Mesendoderm (in vitro differentiated cells): ENCODE measurements at regions not wholly inside any gene's neighbourhood (a gene's known extent, or its start where the extent isn't known, plus 50 kb on each side); places are given as distances from the start of the nearest gene placed in this dataset.
"Not testable (repeated sequence)": the region's sequence is repeated elsewhere in the genome, so short reads cannot be mapped to it uniquely, and the experiment has no call there.

Experiments
- DNase-seq: peaks from one replicate; pipeline ENCODE4 v3.0.0; 2013
- H2AK5ac ChIP-seq: 2 replicates; pipeline ENCODE4 v1.6.1; 2013; ENCODE audit warnings: low read length, inconsistent platforms
- H2BK120ac ChIP-seq: 2 replicates; pipeline ENCODE4 v1.6.1; 2013; ENCODE audit warnings: low read depth, mild to moderate bottlenecking, low read length, moderate library complexity, mixed read lengths
- H2BK15ac ChIP-seq: replicated peaks from 2 replicates; pipeline ENCODE4 v1.6.1; 2013; ENCODE audit warnings: low read depth, mild to moderate bottlenecking, moderate library complexity
- H2BK5ac ChIP-seq: 2 replicates; pipeline ENCODE4 v1.6.1; 2013; ENCODE audit warnings: low read length, inconsistent platforms
- H3K18ac ChIP-seq: 2 replicates; pipeline ENCODE4 v1.6.1; 2013; ENCODE audit warnings: mild to moderate bottlenecking, low read length, mixed read lengths
- H3K23ac ChIP-seq: one replicate; pipeline ENCODE4 v1.6.1; 2013; ENCODE audit warnings: low read length
- H3K27ac ChIP-seq: 2 replicates; pipeline ENCODE4 v1.5.1; 2013; ENCODE audit warnings: low read depth, mild to moderate bottlenecking, inconsistent platforms, low read length, moderate library complexity
- H3K27me3 ChIP-seq: 2 replicates; pipeline ENCODE4 v1.6.1; 2013; ENCODE audit warnings: low read length, control low read depth, mild to moderate bottlenecking, inconsistent platforms; ENCODE audit not compliant: insufficient read depth, poor library complexity
- H3K36me3 ChIP-seq: 2 replicates; pipeline ENCODE4 v1.6.1; 2013; ENCODE audit warnings: low read length, inconsistent platforms; ENCODE audit not compliant: control insufficient read depth, insufficient read depth
- H3K4ac ChIP-seq: one replicate; pipeline ENCODE4 v1.6.1; 2013; ENCODE audit warnings: low read depth, mild to moderate bottlenecking, low read length, moderate library complexity
- H3K4me1 ChIP-seq: 2 replicates; pipeline ENCODE4 v1.6.1; 2013; ENCODE audit warnings: low read depth, low read length, inconsistent platforms; ENCODE audit not compliant: control insufficient read depth
- H3K4me2 ChIP-seq: 2 replicates; pipeline ENCODE4 v1.6.1; 2013; ENCODE audit warnings: low read length
- H3K4me3 ChIP-seq: 2 replicates; pipeline ENCODE4 v1.5.1; 2013; ENCODE audit warnings: mild to moderate bottlenecking, low read length
- H3K56ac ChIP-seq: one replicate; pipeline ENCODE4 v1.6.1; 2013; ENCODE audit warnings: low read length
- H3K79me1 ChIP-seq: 2 replicates; pipeline ENCODE4 v1.6.1; 2013; ENCODE audit warnings: low read length, inconsistent platforms
- H3K79me2 ChIP-seq: 2 replicates; pipeline ENCODE4 v1.6.1; 2013; ENCODE audit warnings: mild to moderate bottlenecking, low read length; ENCODE audit not compliant: control insufficient read depth, insufficient read depth
- H3K9ac ChIP-seq: 2 replicates; pipeline ENCODE4 v1.6.1; 2013; ENCODE audit warnings: low read length, inconsistent platforms
- H4K5ac ChIP-seq: one replicate; pipeline ENCODE4 v1.6.1; 2013; ENCODE audit warnings: low read length
- H4K8ac ChIP-seq: one replicate; pipeline ENCODE4 v1.6.1; 2013; ENCODE audit warnings: low read depth, mild to moderate bottlenecking, control low read depth, low read length, moderate library complexity
- WGBS: extraction: QIAGEN DNeasy Blood & Tissue Kit; methylation state at CpG from one replicate; pipeline ENCODE4 v1.1.7; 2013; ENCODE audit warnings: low lambda C conversion rate, missing lambda C conversion rate; ENCODE audit not compliant: insufficient coverage; ENCODE audit errors: extremely low coverage; 5-methylcytosine and 5-hydroxymethylcytosine counted together

DNA sequence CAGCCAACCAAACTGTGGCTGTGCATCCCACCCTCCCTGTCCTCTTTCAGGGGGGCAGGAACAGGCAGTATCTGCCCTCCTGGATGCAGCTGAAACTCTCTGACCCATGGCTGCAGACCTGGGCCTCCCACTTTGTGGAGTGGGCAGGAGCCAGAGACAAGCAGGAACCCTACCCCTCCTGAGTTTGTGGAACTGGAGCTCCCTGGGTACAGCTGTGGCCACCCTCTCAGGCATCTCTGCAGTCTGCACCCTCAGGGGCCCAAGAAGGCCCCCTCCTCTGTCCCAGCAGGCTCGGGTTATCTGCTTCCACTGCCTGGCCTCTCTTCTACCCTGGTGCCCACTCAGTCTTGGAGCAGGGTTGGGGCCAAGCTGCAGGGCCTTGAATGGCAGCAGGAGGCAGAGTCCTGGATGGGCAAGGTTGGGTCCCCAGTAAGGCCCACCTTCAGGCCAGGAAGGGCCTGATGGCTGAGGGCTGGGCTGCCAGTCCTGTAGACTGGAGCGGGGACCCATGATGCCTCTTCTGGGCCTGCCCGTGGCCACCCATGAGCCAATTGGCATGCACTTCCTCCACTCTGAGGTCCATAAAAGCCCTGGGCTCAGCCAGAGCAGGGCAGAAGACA, 619.9 kb downstream of the KIF4B start:
- Histone ChIP-seq H3K36me3 (no peaks in the 10 kb centered on the region), H3K56ac (no peak overlapping the region), H3K4me1 (no peaks in the 10 kb centered on the region), H3K79me2 (no peaks in the 10 kb centered on the region), H3K27ac (no peak overlapping the region), H3K9ac (no peak overlapping the region), H2AK5ac (no peak overlapping the region), H4K8ac (no peak overlapping the region), H3K18ac (no peak overlapping the region), H3K23ac (no peak overlapping the region), H3K4ac (no peak overlapping the region), H3K4me2 (no peak overlapping the region), H3K79me1 (no peaks in the 10 kb centered on the region), H3K27me3 (no peaks in the 10 kb centered on the region), H4K5ac (no peak overlapping the region), H2BK5ac (no peak overlapping the region), H2BK120ac (no peak overlapping the region), H2BK15ac (no peak overlapping the region), H3K4me3 (no peak overlapping the region)
- no peak for DNase-seq
- WGBS: no CpG with 5 or more reads among the region's 3 CpGs

DNA sequence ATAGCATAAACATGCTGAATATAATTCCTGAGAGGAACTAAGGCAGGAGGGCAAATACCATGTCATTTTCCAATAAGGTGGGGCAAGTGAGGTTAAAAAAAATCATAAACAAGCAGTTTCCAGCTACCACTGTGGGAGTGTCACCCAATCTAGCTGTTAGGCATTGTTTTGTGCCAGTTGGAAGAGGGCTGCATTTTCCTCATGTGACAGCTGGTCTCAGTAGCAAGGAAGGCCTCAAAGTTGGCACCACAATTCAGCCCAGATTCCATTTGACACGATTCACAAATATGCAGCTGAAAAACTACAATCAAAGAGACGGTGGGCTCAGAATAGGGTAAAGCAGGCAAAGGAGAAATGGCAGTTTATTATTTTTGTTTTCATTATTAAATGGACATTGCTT, 636.1 kb downstream of the KIF4B start:
- no peak overlapping the region for H2BK5ac ChIP-seq
- H3K4me3 ChIP-seq: no peak overlapping the region
- H2BK120ac ChIP-seq: no peak overlapping the region
- H3K79me2 ChIP-seq: no peaks in the 10 kb centered on the region
- no peak overlapping the region for H2BK15ac ChIP-seq
- no peak overlapping the region for H3K56ac ChIP-seq
- H4K5ac ChIP-seq: no peak overlapping the region
- no peaks in the 10 kb centered on the region for H3K27me3 ChIP-seq
- H3K36me3 ChIP-seq: no peaks in the 10 kb centered on the region
- no peak overlapping the region for H3K4me2 ChIP-seq
- H3K4ac ChIP-seq: no peak overlapping the region
- H3K18ac ChIP-seq: no peak overlapping the region
- no peaks in the 10 kb centered on the region for H3K79me1 ChIP-seq
- H2AK5ac ChIP-seq: no peak overlapping the region
- WGBS: no CpG with 5 or more reads among the region's 2 CpGs
- H3K23ac ChIP-seq: no peak overlapping the region
- no peak overlapping the region for H4K8ac ChIP-seq
- H3K9ac ChIP-seq: no peak overlapping the region
- no peak overlapping the region for H3K27ac ChIP-seq
- no peak for DNase-seq
- no peaks in the 10 kb centered on the region for H3K4me1 ChIP-seq

DNA sequence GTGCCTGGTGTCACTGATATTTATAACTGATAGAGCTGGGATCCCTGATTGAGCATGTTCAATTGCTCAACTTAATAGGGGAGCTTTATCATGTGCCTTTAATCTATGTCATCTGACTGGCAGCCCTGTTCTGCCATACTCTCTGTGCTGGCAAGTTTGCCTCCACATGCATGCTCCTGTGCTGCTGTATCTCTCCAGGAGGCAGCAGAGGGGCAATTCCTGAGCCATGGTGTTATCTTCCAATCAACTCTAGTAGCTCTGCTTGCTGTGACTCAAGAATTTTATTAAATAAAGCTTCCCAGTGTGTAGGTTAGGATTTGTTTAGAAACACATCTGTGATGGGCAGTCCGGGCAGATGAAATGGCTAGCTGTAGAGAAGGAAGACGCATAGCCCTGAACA, 642.0 kb downstream of the KIF4B start:
- Histone ChIP-seq H3K27ac (no peak overlapping the region), H3K4me3 (no peak overlapping the region), H3K27me3 (no peaks in the 10 kb centered on the region), H2AK5ac (no peak overlapping the region), H3K4me2 (no peak overlapping the region), H2BK120ac (no peak overlapping the region), H4K5ac (no peak overlapping the region), H2BK5ac (no peak overlapping the region), H3K4ac (no peak overlapping the region), H4K8ac (no peak overlapping the region), H3K79me1 (no peaks in the 10 kb centered on the region), H3K4me1 (no peaks in the 10 kb centered on the region), H3K36me3 (no peaks in the 10 kb centered on the region), H3K9ac (no peak overlapping the region), H2BK15ac (no peak overlapping the region), H3K18ac (no peak overlapping the region), H3K23ac (no peak overlapping the region), H3K56ac (no peak overlapping the region), H3K79me2 (no peaks in the 10 kb centered on the region)
- DNase-seq: peak; percentile 50
- no CpG with 5 or more reads among the region's 2 CpGs for WGBS

DNA sequence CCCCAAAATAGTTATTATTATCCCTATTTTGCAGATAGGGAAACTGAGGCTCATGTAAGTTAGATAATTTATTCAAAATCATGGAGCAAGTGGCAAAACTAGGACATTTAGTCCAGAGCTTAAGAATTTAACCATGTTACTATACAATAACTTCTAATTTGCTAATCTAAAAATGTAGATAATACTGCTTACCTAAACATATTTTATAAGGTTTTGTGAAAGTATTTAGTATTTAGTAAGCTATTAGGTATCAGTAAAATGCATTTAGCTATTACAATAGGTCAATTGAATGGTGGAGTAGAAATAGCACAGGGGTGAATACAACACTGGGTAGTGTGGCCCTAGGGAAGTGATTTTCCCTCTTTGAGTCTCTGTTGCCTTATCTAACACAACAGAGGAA, 648.3 kb downstream of the KIF4B start:
- Histone ChIP-seq H3K79me1 (no peaks in the 10 kb centered on the region), H2BK5ac (no peak overlapping the region), H3K27me3 (no peaks in the 10 kb centered on the region), H3K36me3 (no peaks in the 10 kb centered on the region), H3K56ac (no peak overlapping the region), H2BK120ac (no peak overlapping the region), H3K4me1 (no peaks in the 10 kb centered on the region), H3K4ac (no peak overlapping the region), H4K5ac (no peak overlapping the region), H3K27ac (no peak overlapping the region), H3K4me2 (no peak overlapping the region), H3K18ac (no peak overlapping the region), H2AK5ac (no peak overlapping the region), H4K8ac (no peak overlapping the region), H3K9ac (no peak overlapping the region), H3K4me3 (no peak overlapping the region), H3K23ac (no peak overlapping the region), H3K79me2 (no peaks in the 10 kb centered on the region), H2BK15ac (no peak overlapping the region)
- no peak for DNase-seq

DNA sequence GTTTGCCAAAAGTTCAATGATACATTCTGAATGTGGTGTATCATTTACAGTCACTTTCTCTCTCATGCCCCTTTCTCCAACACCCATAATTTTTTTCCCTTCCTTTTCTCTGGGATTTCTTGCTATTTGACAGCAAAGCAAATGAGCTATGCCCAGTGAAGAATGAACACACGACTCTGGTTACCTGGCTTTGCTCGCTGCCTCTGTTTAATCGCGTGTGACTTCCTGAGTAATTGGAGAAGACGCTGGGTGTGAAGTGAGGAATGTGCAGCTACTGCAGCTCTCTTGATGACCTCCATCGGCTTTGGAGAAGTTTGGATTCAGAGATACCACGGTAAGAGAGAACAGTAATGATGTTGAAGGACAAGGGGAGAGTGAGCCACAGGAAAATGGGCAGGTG, 651.8 kb downstream of the KIF4B start:
- Histone ChIP-seq H3K9ac (no peak overlapping the region), H4K8ac (no peak overlapping the region), H3K4me2 (no peak overlapping the region), H3K4me3 (no peak overlapping the region), H2BK5ac (no peak overlapping the region), H3K79me2 (no peaks in the 10 kb centered on the region), H3K4me1 (no peaks in the 10 kb centered on the region), H3K27ac (no peak overlapping the region), H3K56ac (no peak overlapping the region), H3K23ac (no peak overlapping the region), H2AK5ac (no peak overlapping the region), H2BK15ac (no peak overlapping the region), H3K18ac (no peak overlapping the region), H2BK120ac (no peak overlapping the region), H3K79me1 (no peaks in the 10 kb centered on the region), H3K4ac (no peak overlapping the region), H3K27me3 (no peaks in the 10 kb centered on the region), H3K36me3 (no peaks in the 10 kb centered on the region), H4K5ac (no peak overlapping the region)
- WGBS: no CpG with 5 or more reads among the region's 7 CpGs
- peak; percentile 9 for DNase-seq

DNA sequence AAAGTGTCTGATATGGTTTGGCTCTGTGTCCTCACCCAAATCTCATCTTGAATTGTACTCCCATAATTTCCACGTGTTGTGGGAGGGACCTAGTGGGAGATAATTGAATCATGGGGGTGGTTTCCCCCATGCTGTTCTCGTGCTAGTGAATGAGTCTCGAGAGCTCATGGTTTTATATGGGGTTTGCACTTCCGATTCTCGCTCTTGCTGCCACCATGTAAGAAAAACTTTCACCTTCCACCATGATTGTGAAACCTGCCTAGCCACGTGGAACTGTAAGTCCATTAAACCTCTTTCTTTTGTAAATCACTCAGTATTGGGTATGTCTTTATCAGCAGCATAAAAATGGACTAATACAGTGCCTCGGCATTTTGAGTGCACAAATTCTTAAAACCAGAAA, 655.0 kb upstream of the SGCD start:
- H3K79me2 ChIP-seq, H4K5ac ChIP-seq, H3K4me3 ChIP-seq, DNase-seq, H3K4me1 ChIP-seq, H3K9ac ChIP-seq, H3K27me3 ChIP-seq, H3K4ac ChIP-seq, H2BK15ac ChIP-seq, H3K18ac ChIP-seq, H2BK5ac ChIP-seq, H3K4me2 ChIP-seq, H3K27ac ChIP-seq, H4K8ac ChIP-seq, H3K23ac ChIP-seq, H3K56ac ChIP-seq, H2AK5ac ChIP-seq, H3K79me1 ChIP-seq, H2BK120ac ChIP-seq, H3K36me3 ChIP-seq: not testable (repeated sequence)
- no CpG with 5 or more reads among the region's 7 CpGs for WGBS
